ENCODE measurements at regions not wholly inside any gene's neighbourhood (a gene's known extent, or its start where the extent isn't known, plus 50 kb on each side); places are given as distances from the start of the nearest gene placed in this dataset.
A peak's percentile ranks its signal among the peaks of the same experiment; 100 is the strongest.

DNA sequence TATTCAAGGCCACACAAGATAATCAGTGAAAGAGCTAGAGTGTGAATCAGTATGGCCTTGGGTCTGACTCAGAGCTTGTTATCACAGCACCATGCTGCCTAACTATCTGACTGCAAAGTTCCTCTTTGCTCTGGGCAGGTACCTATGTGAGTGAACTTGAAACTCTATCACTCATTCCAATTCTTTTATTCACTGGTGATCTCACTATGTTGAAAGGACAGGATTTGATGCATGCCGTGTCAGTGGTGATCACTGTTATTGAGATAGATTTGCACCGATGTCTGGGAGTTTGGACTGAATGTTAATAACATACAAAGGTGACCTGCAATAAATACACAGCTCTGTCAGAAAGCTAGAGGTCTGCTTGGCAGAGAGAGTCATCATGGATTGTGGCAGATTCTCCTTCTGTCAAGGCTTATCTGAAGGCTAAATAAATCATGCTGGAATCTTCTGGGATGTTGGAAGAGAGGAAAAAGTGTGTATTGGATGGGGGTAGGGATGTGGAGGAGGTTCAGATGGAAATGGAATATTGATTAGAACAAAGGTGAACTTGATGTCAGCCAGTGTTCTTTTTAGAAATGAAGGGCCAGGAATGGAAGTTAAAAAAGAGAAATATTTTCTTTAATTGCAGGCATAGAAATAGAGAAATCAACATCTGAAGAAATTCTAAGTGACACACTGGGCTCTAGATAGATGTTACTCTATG lies 91.8 kb upstream of the TNC start:
- no peak for DNase-seq (ENCODE audit: low read depth)

- DNase-seq (ENCODE audit: low read depth): no peak
Measured at GRCh38 chr9:115210699-115211098, 92.7 kb upstream of the TNC start.

- peak; percentile 92 for DNase-seq (ENCODE audit: low read depth)
Measured at GRCh38 chr9:115211413-115212124, 93.6 kb upstream of the TNC start.

DNA sequence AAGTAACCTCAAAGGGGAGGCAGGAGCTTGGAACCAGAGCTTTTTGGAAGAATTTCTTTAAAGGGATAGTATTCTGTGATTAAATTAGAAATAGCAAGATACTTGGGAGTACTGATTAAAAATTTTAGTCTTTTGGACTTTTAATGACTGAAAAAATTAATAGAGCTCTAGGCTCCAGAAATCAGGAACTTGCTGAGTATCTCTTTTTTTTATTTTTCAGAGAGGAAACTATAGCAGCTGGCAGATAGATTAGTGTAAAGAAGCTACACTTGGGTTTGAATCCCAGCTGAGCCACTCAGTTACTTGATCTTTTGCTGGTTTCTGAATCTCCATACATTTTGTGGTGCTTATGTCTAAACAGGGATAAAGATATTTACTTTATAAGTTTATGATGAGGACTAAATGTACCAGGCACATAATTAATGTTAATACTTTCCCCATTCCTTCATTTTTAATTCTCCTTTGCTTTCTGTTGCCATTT lies 94.2 kb upstream of the TNC start:
- DNase-seq (ENCODE audit: low read depth): no peak

DNA sequence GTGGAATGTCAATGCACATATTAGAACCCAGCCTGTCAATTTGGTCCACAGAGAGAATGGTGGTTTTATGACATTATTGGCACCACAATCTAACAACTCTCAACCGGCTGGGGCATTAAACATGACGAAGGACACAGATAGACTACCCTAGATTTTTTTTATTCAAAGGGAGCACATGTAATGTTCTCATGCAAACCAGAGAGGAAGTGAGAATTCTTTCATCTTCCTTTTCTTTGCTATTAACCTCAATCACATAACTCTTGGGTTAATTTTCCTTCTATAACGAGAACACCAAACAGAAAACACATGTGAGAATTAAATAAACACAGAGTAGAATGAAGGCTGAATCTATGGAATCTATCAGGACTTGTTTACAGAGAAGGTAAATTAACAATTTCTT lies 94.9 kb upstream of the TNC start:
- no peak for DNase-seq (ENCODE audit: low read depth)

DNA sequence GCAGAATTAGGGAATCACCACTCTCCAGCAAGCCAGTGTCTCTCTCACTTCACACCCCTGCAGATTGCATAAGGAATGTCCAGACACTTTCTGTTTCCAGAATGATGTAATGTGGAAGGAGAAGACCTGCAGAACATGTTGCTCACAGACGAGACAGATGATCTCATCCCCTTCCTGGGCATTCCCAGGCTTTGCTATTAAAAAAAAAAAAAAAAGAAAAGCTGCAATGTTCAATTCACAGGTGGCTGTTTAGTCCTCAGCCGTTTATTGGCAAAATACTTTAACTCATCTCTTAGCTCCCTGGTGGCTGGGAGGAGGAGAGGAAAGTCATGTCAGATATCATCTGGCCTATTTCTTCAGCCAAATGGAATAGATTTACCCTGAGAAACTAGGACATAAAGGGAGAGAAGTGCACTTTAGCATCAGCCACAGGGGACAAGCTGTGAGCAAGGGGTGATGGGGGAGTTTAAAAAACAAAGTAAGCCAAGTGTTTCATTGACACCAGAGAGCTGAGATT lies 95.9 kb upstream of the TNC start:
- DNase-seq (ENCODE audit: low read depth): peak; percentile 61

GRCh38 chr9:115216873-115217272 lies 98.9 kb upstream of the TNC start:
- DNase-seq (ENCODE audit: low read depth): no peak

GRCh38 chr9:115220319-115221005 lies 102.5 kb upstream of the TNC start:
- no peak for DNase-seq (ENCODE audit: low read depth)

DNA sequence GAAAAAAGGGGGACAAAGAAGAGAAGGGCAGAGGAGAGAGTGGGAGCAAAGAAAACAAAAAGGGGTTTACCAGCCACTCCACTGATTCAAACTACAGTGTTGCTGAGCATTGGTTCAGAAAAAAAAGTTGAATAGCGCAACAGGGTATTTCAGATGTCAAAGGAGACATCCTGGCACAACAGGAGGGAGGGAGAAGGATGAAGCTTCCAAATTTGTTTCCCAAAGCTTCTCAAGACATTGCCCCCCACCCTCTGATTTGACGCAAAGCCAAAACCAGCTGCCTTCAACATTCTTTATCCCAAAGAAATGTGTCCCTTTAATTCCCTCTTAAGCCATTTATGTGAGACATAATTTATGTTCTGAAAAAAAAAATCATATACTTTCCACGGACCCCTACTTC lies 105.5 kb upstream of the TNC start:
- no peak for DNase-seq (ENCODE audit: low read depth)

GRCh38 chr9:115225459-115226116 lies 107.6 kb upstream of the TNC start:
- no peak for DNase-seq (ENCODE audit: low read depth)

- DNase-seq (ENCODE audit: low read depth): no peak
Measured at GRCh38 chr9:115226152-115226551, 108.2 kb upstream of the TNC start.

GRCh38 chr9:115229496-115229895 lies 111.5 kb upstream of the TNC start:
- no peak for DNase-seq (ENCODE audit: low read depth)

GRCh38 chr9:115230924-115231515 lies 113.1 kb upstream of the TNC start:
- peak; percentile 52 for DNase-seq (ENCODE audit: low read depth)

- DNase-seq (ENCODE audit: low read depth): no peak
Measured at GRCh38 chr9:115232181-115232774, 114.3 kb upstream of the TNC start.

GRCh38 chr9:115234094-115234493 lies 116.1 kb upstream of the TNC start:
- peak; percentile 86 for DNase-seq (ENCODE audit: low read depth)

DNA sequence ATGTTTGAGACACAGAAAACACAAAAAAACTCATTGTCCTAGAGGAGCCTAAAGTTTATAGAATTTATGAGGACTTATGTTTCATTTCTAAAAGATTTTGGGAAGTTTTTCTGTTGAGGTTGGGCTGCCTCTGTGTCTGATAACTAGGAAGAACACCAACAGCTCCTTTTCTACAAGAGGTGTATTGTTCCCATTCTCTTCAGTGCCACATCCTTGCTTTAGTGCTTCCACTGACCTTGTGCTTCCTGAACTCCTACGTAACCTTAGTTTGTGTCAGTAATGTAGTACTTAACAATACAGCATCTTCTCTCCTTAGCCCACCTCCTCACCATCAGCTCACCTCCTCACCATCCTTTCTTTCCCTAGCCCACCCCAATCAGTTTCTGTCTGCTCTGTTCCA lies 117.3 kb upstream of the TNC start:
- no peak for DNase-seq (ENCODE audit: low read depth)

GRCh38 chr9:115237385-115237998 lies 119.5 kb upstream of the TNC start:
- no peak for DNase-seq (ENCODE audit: low read depth)

DNA sequence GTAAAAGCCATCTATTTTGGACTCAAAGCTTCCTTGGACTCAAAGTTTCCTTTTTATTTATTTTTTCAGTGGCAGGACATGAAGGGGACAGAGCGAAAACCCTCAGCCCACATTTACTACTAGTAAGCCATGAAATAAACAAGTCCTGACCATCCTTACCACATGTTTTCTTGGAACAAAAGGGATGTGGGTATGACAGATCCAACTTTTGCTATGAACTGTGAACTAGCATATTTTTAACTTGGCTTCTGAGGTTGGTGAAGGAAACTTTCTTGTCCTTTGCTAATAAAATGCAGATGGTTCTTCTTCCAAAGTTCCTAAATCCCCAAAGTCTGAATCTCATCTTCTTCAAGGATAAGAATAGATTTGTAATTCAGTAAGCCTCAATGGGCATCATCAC lies 122.7 kb upstream of the TNC start:
- DNase-seq (ENCODE audit: low read depth): peak; percentile 37

GRCh38 chr9:115241641-115242040 lies 123.7 kb upstream of the TNC start:
- no peak for DNase-seq (ENCODE audit: low read depth)

- no peak for DNase-seq (ENCODE audit: low read depth)
Measured at GRCh38 chr9:115249488-115249887, 131.5 kb upstream of the TNC start.
